ENCODE measurements at regions not wholly inside any gene's neighbourhood (a gene's known extent, or its start where the extent isn't known, plus 50 kb on each side); places are given as distances from the start of the nearest gene placed in this dataset.

DNA sequence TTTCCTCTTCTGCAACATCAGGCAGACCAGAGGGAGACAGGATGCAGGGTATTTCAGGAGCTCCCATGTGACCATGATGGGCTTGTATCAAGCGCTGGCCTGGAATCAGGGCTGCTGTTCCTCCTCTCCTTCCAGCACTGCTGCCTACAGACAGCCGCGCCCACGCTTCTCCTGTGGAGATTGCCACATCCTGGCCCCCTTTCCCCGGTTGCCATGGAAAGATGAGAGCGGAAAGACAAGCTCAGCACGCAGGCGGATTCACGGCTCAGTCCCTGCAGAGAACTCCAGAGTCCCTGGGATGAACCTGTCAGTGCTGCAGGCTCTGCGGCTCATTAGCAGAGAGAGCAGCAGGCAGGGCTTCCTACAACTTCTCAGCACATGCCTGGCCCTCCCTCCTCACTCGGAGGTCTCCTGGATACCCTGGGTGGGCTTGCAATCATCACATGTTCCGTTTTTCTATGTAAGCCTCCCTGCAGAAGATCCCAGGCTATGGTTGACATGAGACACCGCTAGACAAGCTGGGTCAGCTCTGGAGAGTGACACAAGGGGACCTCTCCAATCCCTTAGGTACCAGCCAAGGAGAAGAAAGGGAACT is 497.8 kb upstream of the MYT1L start:
- Histone ChIP-seq H3K79me2 (ENCODE audit: insufficient read depth, low read depth, low read length) (no peaks in the 10 kb centered on the region), H3K27ac (ENCODE audit: low read depth, low read length, poor library complexity, severe bottlenecking) (no peak overlapping the region), H2AFZ (ENCODE audit: low read length) (no peak overlapping the region), H3K9me3 (ENCODE audit: low read length) (no peaks in the 10 kb centered on the region), H3K4me2 (ENCODE audit: low read length) (no peak overlapping the region), H3K9me2 (ENCODE audit: insufficient read depth, low read length) (no peaks in the 10 kb centered on the region), H3K4me3 (ENCODE audit: low read depth, low read length, poor library complexity, severe bottlenecking) (no peak overlapping the region), H3K4me1 (ENCODE audit: insufficient read depth, low read length, poor library complexity, severe bottlenecking) (no peaks in the 10 kb centered on the region), H3K36me3 (ENCODE audit: insufficient read depth, low read length) (no peaks in the 10 kb centered on the region), H4K20me1 (ENCODE audit: insufficient read depth, low read length) (no peaks in the 10 kb centered on the region)
- TF ChIP-seq, protein P1, sequence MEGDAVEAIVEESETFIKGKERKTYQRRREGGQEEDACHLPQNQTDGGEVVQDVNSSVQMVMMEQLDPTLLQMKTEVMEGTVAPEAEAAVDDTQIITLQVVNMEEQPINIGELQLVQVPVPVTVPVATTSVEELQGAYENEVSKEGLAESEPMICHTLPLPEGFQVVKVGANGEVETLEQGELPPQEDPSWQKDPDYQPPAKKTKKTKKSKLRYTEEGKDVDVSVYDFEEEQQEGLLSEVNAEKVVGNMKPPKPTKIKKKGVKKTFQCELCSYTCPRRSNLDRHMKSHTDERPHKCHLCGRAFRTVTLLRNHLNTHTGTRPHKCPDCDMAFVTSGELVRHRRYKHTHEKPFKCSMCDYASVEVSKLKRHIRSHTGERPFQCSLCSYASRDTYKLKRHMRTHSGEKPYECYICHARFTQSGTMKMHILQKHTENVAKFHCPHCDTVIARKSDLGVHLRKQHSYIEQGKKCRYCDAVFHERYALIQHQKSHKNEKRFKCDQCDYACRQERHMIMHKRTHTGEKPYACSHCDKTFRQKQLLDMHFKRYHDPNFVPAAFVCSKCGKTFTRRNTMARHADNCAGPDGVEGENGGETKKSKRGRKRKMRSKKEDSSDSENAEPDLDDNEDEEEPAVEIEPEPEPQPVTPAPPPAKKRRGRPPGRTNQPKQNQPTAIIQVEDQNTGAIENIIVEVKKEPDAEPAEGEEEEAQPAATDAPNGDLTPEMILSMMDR (conservative IDR thresholded peaks at IDR 0.05; ENCODE audit: low read length), result no peak
- no peak for TF ChIP-seq EZH2phosphoT487 (IDR thresholded peaks at IDR 0.05; ENCODE audit: borderline replicate concordance, low read depth, low read length)
- no TSS peak for BruUV-seq (replicated peaks)
- DNase-seq (ENCODE audit: low spot score), result no peak
- ChIA-PET POLR2A (no interaction called here), CTCF (ENCODE audit: unreplicated experiment) (no interaction called here)
- intact Hi-C loops (cut with micrococcal nuclease; ENCODE audit: unreplicated experiment), result no loop called here

DNA sequence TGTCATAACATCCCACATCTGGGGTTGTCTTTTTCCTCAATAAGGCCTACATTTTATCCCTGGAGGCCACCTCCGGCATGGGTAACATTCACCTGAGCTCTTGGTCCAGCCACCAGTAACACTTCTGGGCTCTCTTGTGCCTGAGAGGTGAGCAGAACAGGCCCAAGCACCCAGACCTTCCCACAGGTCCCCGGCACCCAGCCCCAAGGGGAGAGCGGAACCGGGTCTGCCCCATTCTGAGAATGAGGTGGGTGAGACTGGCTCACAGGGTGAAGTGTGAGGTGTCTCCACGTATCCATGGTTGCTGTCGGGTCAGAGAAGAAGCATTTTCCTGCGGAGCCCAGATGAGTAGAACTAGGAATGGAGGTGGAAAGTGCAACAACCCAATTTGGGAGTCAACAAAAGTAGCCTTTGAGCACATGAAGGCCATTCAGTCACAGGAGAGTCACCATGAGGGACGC is 496.7 kb upstream of the MYT1L start:
- H2AFZ ChIP-seq (ENCODE audit: low read length), result no peak overlapping the region
- BruUV-seq (replicated peaks), result no TSS peak
- H3K4me3 ChIP-seq (ENCODE audit: low read depth, low read length, poor library complexity, severe bottlenecking), result no peak overlapping the region
- H3K4me2 ChIP-seq (ENCODE audit: low read length), result no peak overlapping the region
- no peaks in the 10 kb centered on the region for H3K36me3 ChIP-seq (ENCODE audit: insufficient read depth, low read length)
- intact Hi-C loops (cut with micrococcal nuclease; ENCODE audit: unreplicated experiment), result no loop called here
- CTCF ChIA-PET (ENCODE audit: unreplicated experiment), result no interaction called here
- POLR2A ChIA-PET, result no interaction called here
- H4K20me1 ChIP-seq (ENCODE audit: insufficient read depth, low read length), result no peaks in the 10 kb centered on the region
- no peaks in the 10 kb centered on the region for H3K4me1 ChIP-seq (ENCODE audit: insufficient read depth, low read length, poor library complexity, severe bottlenecking)
- DNase-seq (ENCODE audit: low spot score), result no peak
- H3K9me3 ChIP-seq (ENCODE audit: low read length), result no peaks in the 10 kb centered on the region
- H3K27ac ChIP-seq (ENCODE audit: low read depth, low read length, poor library complexity, severe bottlenecking), result no peak overlapping the region
- no peaks in the 10 kb centered on the region for H3K9me2 ChIP-seq (ENCODE audit: insufficient read depth, low read length)
- TF ChIP-seq, protein P1 (conservative IDR thresholded peaks at IDR 0.05; ENCODE audit: low read length), result no peak
- no peak for TF ChIP-seq EZH2phosphoT487 (IDR thresholded peaks at IDR 0.05; ENCODE audit: borderline replicate concordance, low read depth, low read length)
- H3K79me2 ChIP-seq (ENCODE audit: insufficient read depth, low read depth, low read length), result no peaks in the 10 kb centered on the region

DNA sequence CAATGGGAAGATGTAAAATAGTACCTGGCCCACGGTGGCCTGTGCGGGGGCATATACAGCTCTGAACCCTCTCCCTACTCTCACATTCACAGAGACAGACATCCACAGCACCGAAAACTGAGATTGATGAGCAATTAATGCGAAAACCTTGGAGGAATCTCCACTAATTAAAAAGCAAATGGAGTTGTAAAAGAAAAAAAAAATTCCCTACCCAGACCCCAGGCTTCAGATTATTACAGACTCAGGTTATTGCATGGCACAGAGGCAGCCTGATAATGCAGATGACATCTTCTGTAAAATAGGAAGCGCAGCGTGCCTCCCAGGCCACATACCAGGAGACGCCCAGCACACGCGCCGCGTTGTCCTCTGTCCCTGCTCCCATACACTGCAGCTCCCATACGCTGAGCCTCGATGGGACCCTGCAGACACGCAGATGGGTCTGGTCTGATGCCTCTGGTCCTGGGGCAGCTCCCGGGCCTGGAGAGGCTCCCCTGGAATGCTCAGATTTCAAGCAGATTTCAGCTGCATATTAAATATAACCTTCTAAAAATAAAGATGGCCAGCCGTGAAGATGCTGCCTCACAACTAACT is 496.1 kb upstream of the MYT1L start:
- Histone ChIP-seq H3K9me2 (ENCODE audit: insufficient read depth, low read length) (no peaks in the 10 kb centered on the region), H3K4me1 (ENCODE audit: insufficient read depth, low read length, poor library complexity, severe bottlenecking) (no peaks in the 10 kb centered on the region), H4K20me1 (ENCODE audit: insufficient read depth, low read length) (no peaks in the 10 kb centered on the region), H3K27ac (ENCODE audit: low read depth, low read length, poor library complexity, severe bottlenecking) (no peak overlapping the region), H3K4me2 (ENCODE audit: low read length) (no peak overlapping the region), H2AFZ (ENCODE audit: low read length) (no peak overlapping the region), H3K9me3 (ENCODE audit: low read length) (no peaks in the 10 kb centered on the region), H3K4me3 (ENCODE audit: low read depth, low read length, poor library complexity, severe bottlenecking) (no peak overlapping the region), H3K36me3 (ENCODE audit: insufficient read depth, low read length) (no peaks in the 10 kb centered on the region), H3K79me2 (ENCODE audit: insufficient read depth, low read depth, low read length) (no peaks in the 10 kb centered on the region)
- POLR2A ChIA-PET, result no interaction called here
- no peak for DNase-seq (ENCODE audit: low spot score)
- intact Hi-C loops (cut with micrococcal nuclease; ENCODE audit: unreplicated experiment), result no loop called here
- BruUV-seq (replicated peaks), result no TSS peak
- CTCF ChIA-PET (ENCODE audit: unreplicated experiment), result no interaction called here
- TF ChIP-seq, protein P1 (conservative IDR thresholded peaks at IDR 0.05; ENCODE audit: low read length), result no peak
- no peak for TF ChIP-seq EZH2phosphoT487 (IDR thresholded peaks at IDR 0.05; ENCODE audit: borderline replicate concordance, low read depth, low read length)
